Heart left ventricle (tissue), 16 donors: ENCODE measurements at regions not wholly inside any gene's neighbourhood (a gene's known extent, or its start where the extent isn't known, plus 50 kb on each side); places are given as distances from the start of the nearest gene placed in this dataset.

Experiments used
- ATAC-seq, 4 donors: fragments of 200-7000 bp; cut with Tn5 transposase; one replicate each; pipeline ENCODE4 v1.9.1; 2020 to 2022; ENCODE audit warnings: moderate library complexity in 4 of 4, mild to moderate bottlenecking in 3 of 4, moderate number of reproducible peaks in 1 of 4
- DNase-seq, 5 donors: peaks; one replicate each; pipeline ENCODE4 v3.0.0-alpha.2; 2020
- H3K27ac ChIP-seq, 12 donors: fragments of 200-600 bp; sonication (generic) in 4 of 12; one replicate each; pipeline versions ENCODE4 v1.5.0 to v1.8.0; 2016 to 2022; ENCODE audit warnings: mild to moderate bottlenecking in 2 of 12
- H3K27me3 ChIP-seq, 9 donors: fragments of 200-600 bp; sonication (generic) in 2 of 9; one replicate each; pipeline versions ENCODE4 v1.5.1 to v1.8.0; 2016 to 2022; ENCODE audit warnings: mild to moderate bottlenecking in 3 of 9
- H3K36me3 ChIP-seq, 9 donors: fragments of 200-600 bp; sonication (generic) in 2 of 9; one replicate each; pipeline versions ENCODE4 v1.5.0 to v1.8.0; 2018 to 2022; ENCODE audit warnings: mild to moderate bottlenecking in 2 of 9
- H3K4me1 ChIP-seq, 12 donors: fragments of 200-600 bp; sonication (generic) in 4 of 12; one replicate each; pipeline versions ENCODE4 v1.5.0 to v1.8.0; 2016 to 2022; ENCODE audit warnings: mild to moderate bottlenecking in 3 of 12
- H3K4me3 ChIP-seq, 12 donors: fragments of 200-600 bp; sonication (generic) in 4 of 12; one replicate each; pipeline versions ENCODE4 v1.5.0 to v1.8.0; 2017 to 2022; ENCODE audit warnings: mild to moderate bottlenecking in 9 of 12, moderate library complexity in 4 of 12
- H3K9me3 ChIP-seq, 12 donors: fragments of 200-600 bp; sonication (generic) in 4 of 12; one replicate each; pipeline versions ENCODE4 v1.5.0 to v1.8.0; 2016 to 2022; ENCODE audit warnings: mild to moderate bottlenecking in 1 of 12
- POLR2A ChIP-seq, 2 donors: fragments of 450-650 bp; IDR thresholded peaks; one replicate each; pipeline ENCODE4 v1.6.1; 2017; ENCODE audit warnings: antibody characterized with exemption in 2 of 2, mild to moderate bottlenecking in 2 of 2, moderate library complexity in 2 of 2
- WGBS, 4 donors: extraction: QIAGEN DNeasy Blood & Tissue Kit in 2 of 4; methylation state at CpG; one replicate each; pipeline versions ENCODE4 v1.1.5 to v1.1.7; 2013 to 2018; 5-methylcytosine and 5-hydroxymethylcytosine counted together
- intact Hi-C, 10 donors: fragments of 100-400 bp; cut with DNase I; formaldehyde crosslinking; loops; one replicate each; pipeline versions ENCODE4 v1.11.1 to v1.14.2; 2022
- TF ChIP-seq, protein P1 (sequence below), 12 donors: fragments of 200-600 bp; sonication (generic) in 4 of 12; IDR thresholded peaks; one replicate each; pipeline versions ENCODE4 v1.5.0 to v1.8.0; 2018 to 2022; ENCODE audit warnings: antibody characterized with exemption in 12 of 12, mild to moderate bottlenecking in 5 of 12
- donor health status: ischemic (EF 13 %, LVEDD 7.1; RV severe dilation, severe dysfunction).
- donor health status: healthy with polysubstance abuse.
- donor health status: DM: no; HTN: yes; CAD: no.
- donor health status: DM: no; HTN: no; CAD: no.
- donor health status: ischemic (EF 25% LVEDD 6.9; RV normal size, moderate dysfunction).
- donor health status: ischemic (EF 25% LVEDD 5.7; RV mildly dilated, moderate dysfunction).
- donor health status: healthy.
- donor health status: DM: yes; HTN: yes; CAD: no.
- donor health status: ischemic (EF 35%, LVEDD 5.7; RV mildly dilated, moderate dysfunction).
- donor health status: nonischemic (EF 11% LVEDD 7.7; RV severe dilation, severe dysfunction).
- donor health status: DM: yes; HTN: yes; CAD: no.
- donor health status: PGD.
- donor health status: ischemic (EF 29% LVEDD 5.4; RV normal size, mild dysfunction).
- donor health status: nonischemic (EF 23%, LVEDD 6.1; RV moderate dilation, normal function).

DNA sequence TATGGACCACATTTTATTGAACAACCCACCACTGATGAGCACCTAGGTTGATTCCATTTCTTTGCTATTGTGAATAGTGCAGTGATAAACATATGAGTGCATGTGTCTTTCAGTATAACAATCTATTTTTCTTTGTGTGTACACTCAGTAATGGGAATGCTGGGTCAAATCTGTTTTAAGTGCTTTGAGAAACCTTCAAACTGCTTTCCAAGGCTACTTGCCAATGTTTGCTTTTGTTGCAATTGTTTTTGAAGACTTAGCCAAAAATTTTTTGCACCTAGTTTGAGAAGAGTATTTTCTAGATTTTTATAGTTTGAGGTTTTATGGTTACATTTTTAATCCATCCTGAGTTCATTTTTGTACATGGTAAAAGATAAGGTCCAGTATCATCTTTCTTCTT, 587.4 kb upstream of the SETBP1 start:
- intact Hi-C loops, result no loop called here
- ATAC-seq (no peak), DNase-seq (no peak)
- no peak overlapping the region for H3K27ac ChIP-seq
- peaks cover 0 to 4% (median 0%) of the 10 kb centered on the region in 12 donors for H3K9me3 ChIP-seq
- H3K36me3 ChIP-seq, result no peaks in the 10 kb centered on the region
- H3K27me3 ChIP-seq, result no peaks in the 10 kb centered on the region
- H3K4me3 ChIP-seq, result no peak overlapping the region
- no peaks in the 10 kb centered on the region for H3K4me1 ChIP-seq
- no peak for TF ChIP-seq POLR2A (IDR thresholded peaks at IDR 0.05)
- TF ChIP-seq, protein P1, sequence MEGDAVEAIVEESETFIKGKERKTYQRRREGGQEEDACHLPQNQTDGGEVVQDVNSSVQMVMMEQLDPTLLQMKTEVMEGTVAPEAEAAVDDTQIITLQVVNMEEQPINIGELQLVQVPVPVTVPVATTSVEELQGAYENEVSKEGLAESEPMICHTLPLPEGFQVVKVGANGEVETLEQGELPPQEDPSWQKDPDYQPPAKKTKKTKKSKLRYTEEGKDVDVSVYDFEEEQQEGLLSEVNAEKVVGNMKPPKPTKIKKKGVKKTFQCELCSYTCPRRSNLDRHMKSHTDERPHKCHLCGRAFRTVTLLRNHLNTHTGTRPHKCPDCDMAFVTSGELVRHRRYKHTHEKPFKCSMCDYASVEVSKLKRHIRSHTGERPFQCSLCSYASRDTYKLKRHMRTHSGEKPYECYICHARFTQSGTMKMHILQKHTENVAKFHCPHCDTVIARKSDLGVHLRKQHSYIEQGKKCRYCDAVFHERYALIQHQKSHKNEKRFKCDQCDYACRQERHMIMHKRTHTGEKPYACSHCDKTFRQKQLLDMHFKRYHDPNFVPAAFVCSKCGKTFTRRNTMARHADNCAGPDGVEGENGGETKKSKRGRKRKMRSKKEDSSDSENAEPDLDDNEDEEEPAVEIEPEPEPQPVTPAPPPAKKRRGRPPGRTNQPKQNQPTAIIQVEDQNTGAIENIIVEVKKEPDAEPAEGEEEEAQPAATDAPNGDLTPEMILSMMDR (IDR thresholded peaks at IDR 0.05), result no peak

DNA sequence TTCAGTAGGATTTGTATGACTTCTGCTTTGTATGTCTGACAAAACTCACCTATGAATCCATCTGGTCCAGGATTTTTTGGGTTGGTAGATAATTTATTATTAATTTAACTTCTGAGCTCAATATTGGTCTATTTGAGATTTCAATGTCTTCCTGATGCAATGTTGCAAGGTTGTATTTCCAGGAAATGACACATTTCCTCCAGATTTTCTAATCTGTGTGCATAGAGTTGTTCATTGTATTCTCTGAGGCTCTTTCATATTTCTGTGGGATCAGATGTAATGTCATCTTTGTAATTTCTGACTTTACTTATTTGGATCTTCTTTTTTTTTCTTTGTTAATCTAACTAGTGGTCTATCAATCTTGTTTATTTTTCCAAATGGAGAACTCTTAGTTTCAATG, 584.7 kb upstream of the SETBP1 start:
- H3K4me1 ChIP-seq, result no peaks in the 10 kb centered on the region
- H3K27ac ChIP-seq, result no peak overlapping the region
- no peaks in the 10 kb centered on the region for H3K36me3 ChIP-seq
- TF ChIP-seq, protein P1 (IDR thresholded peaks at IDR 0.05), result no peak
- no peak for TF ChIP-seq POLR2A (IDR thresholded peaks at IDR 0.05)
- H3K9me3 ChIP-seq, result peaks cover 0 to 4% (median 0%) of the 10 kb centered on the region in 12 donors
- intact Hi-C loops, result no loop called here
- peaks cover 0 to 5% (median 0%) of the 10 kb centered on the region in 9 donors for H3K27me3 ChIP-seq
- no peak for DNase-seq
- ATAC-seq, result no peak
- no peak overlapping the region for H3K4me3 ChIP-seq

DNA sequence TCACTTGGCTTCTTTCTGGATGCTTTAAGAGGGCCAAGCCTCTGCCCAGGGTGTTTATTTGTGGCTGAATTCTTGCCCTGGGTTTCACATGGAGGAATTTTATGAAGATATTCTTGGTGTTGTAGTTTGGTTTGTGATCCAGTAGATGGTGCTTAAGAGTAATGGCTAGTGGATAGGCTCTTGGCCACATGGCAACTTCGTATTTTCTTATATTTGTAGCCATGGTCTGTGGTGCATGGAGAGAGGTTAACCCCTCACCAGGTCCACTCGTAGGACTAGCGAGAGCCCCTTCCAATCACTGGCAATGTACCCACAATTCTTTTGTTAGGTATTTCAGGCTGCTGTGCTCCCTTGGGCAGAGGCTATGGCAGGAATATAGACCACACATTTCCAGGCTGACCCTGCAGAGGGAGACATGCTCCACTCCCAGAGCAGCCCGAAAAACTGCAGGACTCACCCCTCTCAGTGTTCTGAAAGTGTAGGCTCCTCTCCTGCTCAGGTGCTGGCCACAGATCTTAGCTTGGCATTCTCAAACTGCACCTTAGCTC, 582.1 kb upstream of the SETBP1 start:
- DNase-seq (no peak), ATAC-seq (peak in 1 of 4 donors; percentile 39)

DNA sequence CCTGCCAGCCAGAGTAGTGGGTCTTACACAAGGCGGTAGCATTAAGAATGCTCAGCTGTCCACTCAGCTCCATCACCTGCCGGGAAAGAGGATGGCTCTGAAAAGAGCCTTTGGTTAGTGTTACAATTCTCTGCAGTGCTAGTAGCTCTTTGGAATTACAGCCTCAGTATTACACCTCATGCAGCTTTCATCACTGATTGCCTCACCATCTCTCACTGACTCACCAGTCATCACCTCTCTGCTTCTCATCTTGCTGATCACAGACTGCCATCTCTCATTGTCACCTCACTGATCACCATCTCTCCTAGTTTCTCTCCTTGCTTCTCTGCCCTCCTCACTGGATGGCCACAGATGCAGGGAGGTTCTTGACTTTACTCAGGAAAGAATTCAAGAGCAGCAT, 573.5 kb upstream of the SETBP1 start:
- DNase-seq (no peak), ATAC-seq (no peak)
- Histone ChIP-seq H3K27me3 (no peaks in the 10 kb centered on the region), H3K36me3 (no peaks in the 10 kb centered on the region), H3K4me3 (no peak overlapping the region), H3K27ac (no peak overlapping the region), H3K9me3 (no peaks in the 10 kb centered on the region), H3K4me1 (no peaks in the 10 kb centered on the region)
- WGBS, 4 donors, result 80 to 96% (median 90%) methylated on average over 2 of the region's 2 CpGs
- intact Hi-C loops, result no loop called here
- TF ChIP-seq, protein P1 (IDR thresholded peaks at IDR 0.05), result no peak
- TF ChIP-seq POLR2A (IDR thresholded peaks at IDR 0.05), result no peak

More for the DNA sequence above, 582.1 kb upstream of the SETBP1 start:
- TF ChIP-seq, protein P1 (IDR thresholded peaks at IDR 0.05), result peak in 7 of 12 donors; percentile 4 to 36 (median 23)
- no peak for TF ChIP-seq POLR2A (IDR thresholded peaks at IDR 0.05)
- peaks cover 0 to 4% (median 0%) of the 10 kb centered on the region in 12 donors for H3K9me3 ChIP-seq
- intact Hi-C loops, result no loop called here
- H3K27me3 ChIP-seq, result peaks cover 0 to 5% (median 0%) of the 10 kb centered on the region in 9 donors
- 58 to 82% (median 73%) methylated on average over 4 of the region's 4 CpGs for WGBS, 4 donors
- no peak overlapping the region for H3K27ac ChIP-seq
- no peak overlapping the region for H3K4me3 ChIP-seq
- H3K36me3 ChIP-seq, result no peaks in the 10 kb centered on the region
- no peaks in the 10 kb centered on the region for H3K4me1 ChIP-seq
